Ecto neural progenitor cell (in vitro differentiated cells): ENCODE measurements at regions not wholly inside any gene's neighbourhood (a gene's known extent, or its start where the extent isn't known, plus 50 kb on each side); places are given as distances from the start of the nearest gene placed in this dataset.
"Not testable (repeated sequence)": the region's sequence is repeated elsewhere in the genome, so short reads cannot be mapped to it uniquely, and the experiment has no call there.

ENCODE experiments used
- DNase-seq: peaks from one replicate; pipeline ENCODE4 v3.0.0-alpha.2; 2018; ENCODE audit warnings: low spot score

DNA sequence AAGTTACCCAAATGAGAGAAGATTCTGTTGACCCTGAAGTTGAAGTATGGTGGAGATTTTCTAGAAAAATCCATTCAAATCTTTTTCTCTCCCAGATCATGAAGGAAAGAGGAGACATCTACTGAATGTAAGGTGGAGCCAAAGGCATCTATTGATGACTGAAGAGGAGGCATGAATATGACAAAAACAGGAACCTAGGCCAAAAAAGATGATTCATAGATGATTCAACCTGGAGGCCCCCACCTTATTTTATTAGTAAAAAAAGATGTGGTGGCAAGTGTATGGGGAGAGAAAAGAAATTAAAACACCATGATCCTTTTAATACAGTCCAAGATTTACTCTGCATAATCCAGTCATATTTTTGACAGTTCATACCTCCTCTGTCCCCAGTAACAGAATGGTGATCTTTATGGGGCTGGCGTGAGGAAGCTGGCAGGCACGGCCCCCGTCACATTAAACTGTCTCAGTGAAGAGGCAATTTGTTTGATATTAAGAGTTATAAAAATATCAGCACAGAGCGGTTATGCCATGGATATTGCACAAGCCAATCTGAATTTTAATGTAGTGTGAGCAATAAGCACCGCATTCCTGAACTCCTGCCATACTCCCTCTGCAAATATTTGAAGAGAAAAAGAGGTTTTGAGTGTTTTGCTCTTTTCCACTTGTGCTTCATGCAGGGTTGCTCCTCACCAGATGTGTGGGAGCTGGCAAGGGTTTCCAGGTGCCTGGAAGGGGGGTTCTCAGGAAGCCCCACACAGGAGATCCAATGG is 94.4 kb downstream of the TRIM43 start:
- DNase-seq: not testable (repeated sequence)

- not testable (repeated sequence) for DNase-seq
Observed at GRCh38 chr2:95687852-95688251, 96.1 kb downstream of the TRIM43 start.

GRCh38 chr2:95691210-95691609 is 99.4 kb downstream of the TRIM43 start:
- DNase-seq: not testable (repeated sequence)

DNA sequence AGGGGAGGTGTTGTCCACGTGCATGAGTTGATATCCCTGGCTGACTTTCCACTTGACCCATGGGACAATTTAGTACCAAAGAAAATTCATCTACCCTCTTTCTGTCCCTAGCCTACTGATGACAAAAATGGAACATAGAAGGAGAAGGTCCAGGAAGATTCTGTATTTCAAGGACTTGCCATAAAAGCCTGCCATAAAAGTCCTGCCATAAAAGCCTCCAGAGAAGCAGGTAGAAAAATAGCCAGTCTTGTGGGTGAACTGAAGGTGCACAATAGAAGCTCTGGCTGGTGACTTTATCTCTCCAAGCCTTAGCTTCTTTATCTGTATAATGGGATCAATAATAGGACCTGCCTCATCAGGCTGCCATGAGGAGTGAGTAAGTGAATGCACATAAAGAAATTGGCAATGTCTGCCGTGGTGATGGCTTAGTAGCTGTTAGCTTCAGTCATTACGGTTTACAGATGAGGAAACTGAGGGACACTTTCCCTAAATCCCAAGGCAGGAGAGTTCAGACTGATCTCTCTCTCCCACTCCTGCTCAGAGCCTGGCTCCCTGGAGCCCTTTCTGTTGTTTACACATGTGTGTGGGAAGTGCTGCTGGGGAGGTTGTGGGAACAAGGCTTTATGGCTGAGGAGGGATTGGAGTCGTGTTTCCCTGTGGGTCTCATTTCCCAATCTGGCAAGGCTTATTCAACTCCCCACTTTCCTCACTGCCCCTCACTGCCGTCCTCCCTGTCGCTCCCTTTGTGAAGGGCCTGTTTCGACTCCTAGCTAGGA is 101.5 kb downstream of the TRIM43 start:
- DNase-seq: not testable (repeated sequence)

- no peak for DNase-seq
Observed at GRCh38 chr2:95695613-95696012, 103.8 kb downstream of the TRIM43 start.

DNA sequence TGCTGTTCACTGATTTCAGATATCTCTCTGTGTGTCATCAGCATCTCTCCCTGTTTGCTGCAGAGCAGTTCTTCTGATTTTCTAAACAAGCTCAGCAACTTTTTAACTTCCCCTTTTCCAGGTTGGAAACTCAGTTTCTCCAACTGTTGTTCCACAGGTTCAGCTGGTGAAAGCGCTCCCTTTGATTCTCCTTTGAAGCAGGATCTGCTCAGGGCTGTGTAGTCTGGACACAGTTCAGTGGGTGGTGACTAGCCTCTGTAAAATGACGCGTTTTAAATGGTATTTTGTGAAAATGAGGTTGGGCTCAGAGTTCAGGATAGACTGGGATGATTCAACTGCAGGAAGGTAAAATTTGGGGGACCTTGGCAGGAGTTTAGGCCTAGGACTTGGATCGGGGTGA is 106.3 kb downstream of the TRIM43 start:
- DNase-seq: no peak

DNA sequence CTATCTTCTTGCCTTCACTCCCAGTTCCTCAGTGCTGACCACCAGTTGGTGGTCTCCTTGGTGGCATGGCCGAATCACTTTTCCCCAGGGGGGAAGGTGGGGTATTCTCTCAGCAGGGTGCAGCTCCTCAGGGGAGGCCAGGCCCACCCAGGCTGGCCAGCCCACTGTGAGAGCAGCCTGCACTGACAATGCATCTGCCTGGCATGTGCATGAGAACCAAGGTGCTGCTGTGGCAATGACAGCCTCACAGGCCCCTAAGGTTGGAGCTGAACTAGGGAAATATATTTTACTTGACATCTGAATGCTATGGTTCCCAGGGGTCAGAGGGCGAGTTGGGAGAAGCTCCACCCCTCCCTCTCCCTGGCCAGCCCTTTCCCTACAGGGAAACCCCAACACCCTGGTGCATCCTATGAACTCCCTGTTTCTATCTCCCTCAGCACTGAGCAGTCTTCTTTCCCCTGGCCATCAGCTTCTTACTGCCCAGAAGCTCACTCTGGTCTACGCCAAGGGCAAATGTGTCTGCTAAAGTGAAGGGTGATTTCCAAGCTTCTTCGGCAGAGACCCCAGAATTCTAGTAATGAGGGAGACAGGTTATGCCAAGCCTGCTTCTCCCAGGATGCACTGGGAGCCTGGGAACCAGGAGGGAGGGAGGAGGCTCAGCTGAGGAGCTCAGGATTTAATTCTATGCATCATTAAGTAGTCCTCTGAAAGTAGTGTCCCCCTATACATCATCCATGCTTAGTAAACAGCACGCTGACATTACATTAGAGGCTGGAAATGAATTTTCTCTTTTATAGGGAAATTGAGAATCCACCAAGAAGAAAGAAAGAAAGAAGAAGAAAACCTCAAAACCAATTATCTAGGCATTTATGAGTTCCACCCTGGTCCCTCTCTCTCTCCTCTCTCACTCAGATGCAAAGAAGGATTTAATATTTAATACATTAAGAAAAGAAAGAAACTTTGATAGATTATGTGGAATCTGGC is 107.7 kb downstream of the TRIM43 start:
- not testable (repeated sequence) for DNase-seq

GRCh38 chr2:95700519-95700918 is 108.7 kb downstream of the TRIM43 start:
- no peak for DNase-seq

GRCh38 chr2:95702471-95702870 is 110.7 kb downstream of the TRIM43 start:
- DNase-seq: no peak

DNA sequence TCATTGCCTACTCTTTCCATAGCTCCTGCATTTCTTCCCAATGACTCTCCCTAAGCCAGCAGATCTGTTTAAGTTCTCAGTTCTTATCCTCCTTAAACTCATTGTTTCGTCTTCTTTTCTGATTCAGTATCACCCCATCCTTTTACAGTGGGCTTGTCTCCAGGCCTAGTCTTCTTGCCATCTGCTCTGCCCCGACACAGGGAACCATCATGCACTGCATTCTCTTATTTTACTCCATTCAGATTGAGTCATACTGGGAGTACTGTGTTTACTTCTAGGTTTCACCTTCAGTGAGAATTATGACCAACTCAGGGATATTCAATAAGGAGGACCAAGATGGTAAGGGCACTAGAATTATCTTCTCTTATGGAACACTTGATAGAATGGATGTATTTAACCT is 115.4 kb downstream of the TRIM43 start:
- DNase-seq: not testable (repeated sequence)

- no peak for DNase-seq
Observed at GRCh38 chr2:95707837-95708236, 116.0 kb downstream of the TRIM43 start.

GRCh38 chr2:95709831-95710230 is 118.0 kb downstream of the TRIM43 start:
- no peak for DNase-seq

GRCh38 chr2:95713470-95714177 is 121.8 kb downstream of the TRIM43 start:
- DNase-seq: not testable (repeated sequence)

GRCh38 chr2:95714398-95714797 is 122.6 kb downstream of the TRIM43 start:
- not testable (repeated sequence) for DNase-seq

GRCh38 chr2:95719473-95720060 is 127.8 kb downstream of the TRIM43 start:
- DNase-seq: no peak

GRCh38 chr2:95721726-95722125 is 129.9 kb downstream of the TRIM43 start:
- no peak for DNase-seq

DNA sequence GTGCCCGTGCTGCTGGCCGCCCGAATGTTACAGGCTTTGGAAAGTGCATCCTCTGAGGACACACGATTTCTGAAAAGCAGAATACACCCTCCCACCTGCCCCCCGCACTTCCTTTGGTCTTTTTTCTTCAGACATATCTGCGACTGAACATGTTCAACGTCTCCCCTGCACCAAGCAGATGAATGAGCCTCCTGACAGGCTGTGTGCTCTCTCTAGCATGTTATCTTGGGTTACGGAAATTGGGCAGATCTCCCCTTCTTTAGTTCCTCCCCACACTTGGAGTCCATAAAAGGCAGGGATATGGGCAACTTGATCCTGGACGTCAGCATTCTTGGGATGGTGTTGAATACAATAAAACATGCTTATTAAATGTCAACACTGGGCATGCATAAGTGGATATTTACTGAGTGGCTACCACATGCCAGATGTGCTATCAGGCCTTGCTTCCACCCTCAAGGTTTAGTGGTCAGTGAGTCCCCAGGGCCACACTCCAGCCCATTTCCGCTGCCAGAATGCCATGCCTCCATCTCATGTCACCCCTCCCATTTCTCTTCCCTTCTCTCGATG is 130.4 kb downstream of the TRIM43 start:
- no peak for DNase-seq

GRCh38 chr2:95723627-95724210 is 131.9 kb downstream of the TRIM43 start:
- DNase-seq: not testable (repeated sequence)

DNA sequence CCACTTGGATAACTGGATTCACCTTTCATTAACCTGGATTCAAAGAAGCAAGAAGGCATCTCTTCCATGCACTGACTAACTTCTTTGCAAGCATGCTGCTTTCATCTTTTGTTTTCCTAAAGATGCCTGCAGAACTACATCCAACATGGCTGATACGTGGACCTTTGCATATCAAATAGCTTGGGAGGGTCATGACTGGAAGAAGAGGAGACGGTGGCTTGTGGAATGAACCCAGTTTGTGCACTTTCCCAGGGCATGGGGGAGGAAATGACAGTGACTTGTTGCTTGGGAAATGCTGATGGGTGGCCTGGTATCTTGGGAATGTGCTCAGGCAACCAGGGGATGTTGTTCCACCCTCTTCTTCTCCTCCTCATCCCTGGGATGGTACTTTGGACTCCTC is 133.4 kb downstream of the TRIM43 start:
- not testable (repeated sequence) for DNase-seq

DNA sequence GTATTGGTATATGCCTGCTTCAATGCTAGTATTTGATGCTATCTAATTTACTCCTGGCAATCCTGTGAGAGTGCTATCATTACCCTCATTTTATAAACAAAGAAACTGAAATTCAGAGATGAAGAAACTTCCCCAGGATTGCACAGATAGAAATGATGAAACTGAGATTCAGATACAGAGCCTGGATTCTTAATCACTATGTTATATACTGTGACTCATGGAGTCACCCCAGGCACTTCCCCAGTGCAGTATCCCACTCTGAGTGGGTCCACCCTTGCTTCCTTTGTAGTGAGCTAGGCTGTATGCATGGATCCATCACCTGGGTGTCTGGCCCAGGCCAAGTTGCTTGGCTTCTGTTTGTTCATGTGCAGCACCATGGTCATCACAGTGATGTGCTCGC is 133.9 kb downstream of the TRIM43 start:
- DNase-seq: not testable (repeated sequence)
